ENCODE measurements at regions not wholly inside any gene's neighbourhood (a gene's known extent, or its start where the extent isn't known, plus 50 kb on each side); places are given as distances from the start of the nearest gene placed in this dataset.
A peak's percentile ranks its signal among the peaks of the same experiment; 100 is the strongest.

DNA sequence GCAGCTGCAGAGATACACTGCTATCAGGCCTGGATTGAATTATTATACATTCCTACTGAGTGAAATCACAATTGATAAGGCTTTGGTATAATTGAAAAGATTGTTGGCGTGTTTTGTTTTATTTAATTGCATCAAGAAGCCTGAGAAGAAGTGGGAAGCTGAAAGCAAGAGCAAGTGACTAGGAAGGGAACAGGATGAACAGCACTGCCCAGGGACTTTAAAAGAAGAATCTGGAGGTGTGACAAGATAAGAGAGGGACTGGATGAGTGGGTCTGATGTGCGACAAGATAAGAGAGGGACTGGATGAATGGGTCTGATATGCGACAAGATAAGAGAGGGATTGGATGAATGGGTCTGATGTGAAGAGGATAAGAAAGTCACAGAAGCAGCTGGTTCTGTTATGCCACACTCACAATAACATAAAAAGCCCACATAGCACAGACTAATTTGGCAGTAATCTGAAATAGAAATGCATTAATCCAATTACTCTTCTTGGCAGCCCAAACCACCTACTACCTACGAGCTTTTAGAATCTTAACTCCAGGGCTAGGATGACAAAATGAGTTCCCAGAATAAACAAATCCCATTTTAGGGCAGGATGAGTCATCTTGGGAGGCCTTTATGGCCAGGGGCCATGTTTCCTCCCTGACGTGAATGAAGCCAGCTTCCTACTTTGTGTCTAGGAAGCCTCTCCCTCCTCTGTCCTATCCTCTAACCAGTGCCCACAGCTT is 129.7 kb downstream of the DUSP10 start (continued):
- TF ChIP-seq, protein P1, sequence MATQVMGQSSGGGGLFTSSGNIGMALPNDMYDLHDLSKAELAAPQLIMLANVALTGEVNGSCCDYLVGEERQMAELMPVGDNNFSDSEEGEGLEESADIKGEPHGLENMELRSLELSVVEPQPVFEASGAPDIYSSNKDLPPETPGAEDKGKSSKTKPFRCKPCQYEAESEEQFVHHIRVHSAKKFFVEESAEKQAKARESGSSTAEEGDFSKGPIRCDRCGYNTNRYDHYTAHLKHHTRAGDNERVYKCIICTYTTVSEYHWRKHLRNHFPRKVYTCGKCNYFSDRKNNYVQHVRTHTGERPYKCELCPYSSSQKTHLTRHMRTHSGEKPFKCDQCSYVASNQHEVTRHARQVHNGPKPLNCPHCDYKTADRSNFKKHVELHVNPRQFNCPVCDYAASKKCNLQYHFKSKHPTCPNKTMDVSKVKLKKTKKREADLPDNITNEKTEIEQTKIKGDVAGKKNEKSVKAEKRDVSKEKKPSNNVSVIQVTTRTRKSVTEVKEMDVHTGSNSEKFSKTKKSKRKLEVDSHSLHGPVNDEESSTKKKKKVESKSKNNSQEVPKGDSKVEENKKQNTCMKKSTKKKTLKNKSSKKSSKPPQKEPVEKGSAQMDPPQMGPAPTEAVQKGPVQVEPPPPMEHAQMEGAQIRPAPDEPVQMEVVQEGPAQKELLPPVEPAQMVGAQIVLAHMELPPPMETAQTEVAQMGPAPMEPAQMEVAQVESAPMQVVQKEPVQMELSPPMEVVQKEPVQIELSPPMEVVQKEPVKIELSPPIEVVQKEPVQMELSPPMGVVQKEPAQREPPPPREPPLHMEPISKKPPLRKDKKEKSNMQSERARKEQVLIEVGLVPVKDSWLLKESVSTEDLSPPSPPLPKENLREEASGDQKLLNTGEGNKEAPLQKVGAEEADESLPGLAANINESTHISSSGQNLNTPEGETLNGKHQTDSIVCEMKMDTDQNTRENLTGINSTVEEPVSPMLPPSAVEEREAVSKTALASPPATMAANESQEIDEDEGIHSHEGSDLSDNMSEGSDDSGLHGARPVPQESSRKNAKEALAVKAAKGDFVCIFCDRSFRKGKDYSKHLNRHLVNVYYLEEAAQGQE (IDR thresholded peaks at IDR 0.05; ENCODE audit: low read depth, low read length) = no peak
- TF ChIP-seq, protein P2, sequence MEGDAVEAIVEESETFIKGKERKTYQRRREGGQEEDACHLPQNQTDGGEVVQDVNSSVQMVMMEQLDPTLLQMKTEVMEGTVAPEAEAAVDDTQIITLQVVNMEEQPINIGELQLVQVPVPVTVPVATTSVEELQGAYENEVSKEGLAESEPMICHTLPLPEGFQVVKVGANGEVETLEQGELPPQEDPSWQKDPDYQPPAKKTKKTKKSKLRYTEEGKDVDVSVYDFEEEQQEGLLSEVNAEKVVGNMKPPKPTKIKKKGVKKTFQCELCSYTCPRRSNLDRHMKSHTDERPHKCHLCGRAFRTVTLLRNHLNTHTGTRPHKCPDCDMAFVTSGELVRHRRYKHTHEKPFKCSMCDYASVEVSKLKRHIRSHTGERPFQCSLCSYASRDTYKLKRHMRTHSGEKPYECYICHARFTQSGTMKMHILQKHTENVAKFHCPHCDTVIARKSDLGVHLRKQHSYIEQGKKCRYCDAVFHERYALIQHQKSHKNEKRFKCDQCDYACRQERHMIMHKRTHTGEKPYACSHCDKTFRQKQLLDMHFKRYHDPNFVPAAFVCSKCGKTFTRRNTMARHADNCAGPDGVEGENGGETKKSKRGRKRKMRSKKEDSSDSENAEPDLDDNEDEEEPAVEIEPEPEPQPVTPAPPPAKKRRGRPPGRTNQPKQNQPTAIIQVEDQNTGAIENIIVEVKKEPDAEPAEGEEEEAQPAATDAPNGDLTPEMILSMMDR (IDR thresholded peaks at IDR 0.05) = no peak
- no peak; the same call in 1 of the 2 replicates for TF ChIP-seq POLR2AphosphoS5 (IDR thresholded peaks at IDR 0.05; ENCODE audit: low read depth, low read length)
- TF ChIP-seq, protein P3, sequence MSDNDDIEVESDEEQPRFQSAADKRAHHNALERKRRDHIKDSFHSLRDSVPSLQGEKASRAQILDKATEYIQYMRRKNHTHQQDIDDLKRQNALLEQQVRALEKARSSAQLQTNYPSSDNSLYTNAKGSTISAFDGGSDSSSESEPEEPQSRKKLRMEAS (IDR thresholded peaks at IDR 0.05; ENCODE audit: low read depth) = no peak

DNA sequence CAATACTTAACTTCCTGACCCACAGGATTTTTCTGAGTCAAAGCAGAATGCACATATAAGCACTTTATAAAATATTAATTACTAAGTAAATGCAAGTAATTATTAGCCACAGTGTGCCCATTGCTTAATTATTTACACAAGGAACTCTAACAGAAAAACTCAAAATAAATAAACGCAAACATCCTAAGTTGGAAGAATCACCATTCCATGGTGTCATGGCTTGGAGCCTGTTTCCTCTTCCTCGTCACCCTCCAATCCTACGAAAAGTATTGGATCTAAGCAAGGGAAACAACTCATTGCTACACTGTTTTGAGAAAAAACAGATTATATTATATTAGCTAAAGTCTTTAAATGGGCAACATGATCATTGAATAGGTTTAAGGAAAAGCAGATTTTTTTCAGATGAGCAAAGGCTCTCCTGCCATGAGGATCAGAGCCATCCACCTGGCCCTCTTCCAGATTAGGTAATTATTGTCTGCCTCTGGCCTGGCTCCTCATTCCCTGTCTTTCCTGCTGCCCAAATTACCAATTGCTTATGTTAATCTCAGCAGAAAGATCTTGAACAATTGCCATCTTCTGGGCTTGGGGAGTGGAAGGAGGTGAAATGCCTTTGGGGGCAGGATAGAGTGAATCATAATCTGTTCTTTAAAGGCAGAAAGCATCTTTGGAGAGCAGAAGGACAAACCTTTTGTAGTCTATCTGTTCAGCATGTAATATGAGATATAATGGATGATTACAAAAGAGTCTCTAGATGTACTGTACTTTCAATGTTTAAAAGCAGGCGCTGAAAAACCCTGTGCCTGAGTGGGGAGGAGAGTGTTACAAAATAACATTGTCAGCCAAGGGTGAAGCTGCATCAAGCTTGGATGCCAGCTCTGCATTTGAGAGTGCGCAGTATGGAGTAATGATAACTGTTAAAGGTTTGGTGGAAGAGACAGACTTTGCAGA is 121.2 kb downstream of the DUSP10 start:
- Histone ChIP-seq H3K4me1 (ENCODE audit: control insufficient read depth in 1 of 2, insufficient read depth in 2 of 2, low read depth in 1 of 2, low read length in 1 of 2) (peaks cover 0 to 11% of the 10 kb centered on the region in 2 experiments; a peak in 3 of 4 replicates), H3K79me2 (ENCODE audit: insufficient read depth) (no peaks in the 10 kb centered on the region), H2AFZ (ENCODE audit: low read depth) (no peak overlapping the region; the same call in 1 of the 2 replicates), H3K36me3 (replicated peaks in 1 of 2; ENCODE audit: control insufficient read depth in 1 of 2, insufficient read depth in 2 of 2, low read length in 1 of 2) (no peaks in the 10 kb centered on the region), H3K9me2 (no peaks in the 10 kb centered on the region), H4K20me1 (ENCODE audit: insufficient read depth) (no peaks in the 10 kb centered on the region), H3K27me3 (ENCODE audit: insufficient read depth) (no peaks in the 10 kb centered on the region), H3K9me3 (no peaks in the 10 kb centered on the region), H3K4me3 (ENCODE audit: low read depth in 2 of 2, low read length in 1 of 2) (no peak overlapping the region), H3K9ac (no peak overlapping the region), H3F3A (replicated peaks; ENCODE audit: insufficient read depth) (peaks cover 5% of the 10 kb centered on the region), H3K4me2 (no peak overlapping the region), H3K27ac (ENCODE audit: low read depth in 2 of 2, low read length in 1 of 2) (peak overlapping the region; percentile 29 to 85; a peak in 3 of 4 replicates)
- peak; percentile 27 for DNase-seq
- 66% methylated on average over 5 of the region's 5 CpGs for WGBS (ENCODE audit: low lambda C conversion rate)
- ChIA-PET POLR2A (no interaction called here), CTCF (interaction anchor here (0.9 to 1.2 kb wide), 3 partner anchors 17 to 73 kb away, joined by 3 read pairs; no protein-coding TSS in a partner anchor)
- TF ChIP-seq TEAD4 (IDR thresholded peaks at IDR 0.05; ENCODE audit: borderline replicate concordance, insufficient read depth) = 0 out of 2 replicates have a peak, but pooled peaks have one; percentile 19
- TF ChIP-seq, protein P4, sequence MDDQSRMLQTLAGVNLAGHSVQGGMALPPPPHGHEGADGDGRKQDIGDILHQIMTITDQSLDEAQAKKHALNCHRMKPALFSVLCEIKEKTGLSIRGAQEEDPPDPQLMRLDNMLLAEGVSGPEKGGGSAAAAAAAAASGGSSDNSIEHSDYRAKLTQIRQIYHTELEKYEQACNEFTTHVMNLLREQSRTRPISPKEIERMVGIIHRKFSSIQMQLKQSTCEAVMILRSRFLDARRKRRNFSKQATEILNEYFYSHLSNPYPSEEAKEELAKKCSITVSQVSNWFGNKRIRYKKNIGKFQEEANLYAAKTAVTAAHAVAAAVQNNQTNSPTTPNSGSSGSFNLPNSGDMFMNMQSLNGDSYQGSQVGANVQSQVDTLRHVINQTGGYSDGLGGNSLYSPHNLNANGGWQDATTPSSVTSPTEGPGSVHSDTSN (IDR thresholded peaks at IDR 0.05) = peak; percentile 56; the same call in 1 of the 2 replicates
- TF ChIP-seq FOSL2 (IDR thresholded peaks at IDR 0.05; ENCODE audit: borderline replicate concordance, low read depth) = peak; percentile 48; the same call in 1 of the 2 replicates
- no peak for TF ChIP-seq YY1 (IDR thresholded peaks at IDR 0.05; ENCODE audit: low read depth)
- TF ChIP-seq GATA2 (CRISPR knock-in tag; IDR thresholded peaks at IDR 0.05) = peak; percentile 56; the same call in 1 of the 2 replicates
- TF ChIP-seq JUND (IDR thresholded peaks at IDR 0.05) = peak; percentile 21; the same call in 1 of the 2 replicates
- TF ChIP-seq, protein P3 (IDR thresholded peaks at IDR 0.05; ENCODE audit: low read depth) = 0 out of 2 replicates have a peak, but pooled peaks have one; percentile 16
- TF ChIP-seq RAD21 (IDR thresholded peaks at IDR 0.05; ENCODE audit: low read length) = peak; percentile 7; the same call in 1 of the 2 replicates
- TF ChIP-seq, protein P5, sequence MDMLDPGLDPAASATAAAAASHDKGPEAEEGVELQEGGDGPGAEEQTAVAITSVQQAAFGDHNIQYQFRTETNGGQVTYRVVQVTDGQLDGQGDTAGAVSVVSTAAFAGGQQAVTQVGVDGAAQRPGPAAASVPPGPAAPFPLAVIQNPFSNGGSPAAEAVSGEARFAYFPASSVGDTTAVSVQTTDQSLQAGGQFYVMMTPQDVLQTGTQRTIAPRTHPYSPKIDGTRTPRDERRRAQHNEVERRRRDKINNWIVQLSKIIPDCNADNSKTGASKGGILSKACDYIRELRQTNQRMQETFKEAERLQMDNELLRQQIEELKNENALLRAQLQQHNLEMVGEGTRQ (IDR thresholded peaks at IDR 0.05; ENCODE audit: borderline replicate concordance, low read depth, low read length) = no peak
- TF ChIP-seq TCF12 (IDR thresholded peaks at IDR 0.05) = peak; percentile 62
- TF ChIP-seq, protein P2 (IDR thresholded peaks at IDR 0.05) = no peak
- TF ChIP-seq NFIC (IDR thresholded peaks at IDR 0.05; ENCODE audit: borderline replicate concordance) = peak; percentile 80
- TF ChIP-seq SMC3 (IDR thresholded peaks at IDR 0.05; ENCODE audit: low read depth, low read length) = 0 out of 2 replicates have a peak, but pooled peaks have one; percentile 0
- TF ChIP-seq EP300 (IDR thresholded peaks at IDR 0.05; ENCODE audit: borderline replicate concordance in 1 of 2, low read depth in 1 of 2, low read length in 1 of 2) = peak in 1 of 2 experiments; percentile 46; a peak in 1 of 4 replicates
